ENCODE measurements at regions not wholly inside any gene's neighbourhood (a gene's known extent, or its start where the extent isn't known, plus 50 kb on each side); places are given as distances from the start of the nearest gene placed in this dataset.

DNA sequence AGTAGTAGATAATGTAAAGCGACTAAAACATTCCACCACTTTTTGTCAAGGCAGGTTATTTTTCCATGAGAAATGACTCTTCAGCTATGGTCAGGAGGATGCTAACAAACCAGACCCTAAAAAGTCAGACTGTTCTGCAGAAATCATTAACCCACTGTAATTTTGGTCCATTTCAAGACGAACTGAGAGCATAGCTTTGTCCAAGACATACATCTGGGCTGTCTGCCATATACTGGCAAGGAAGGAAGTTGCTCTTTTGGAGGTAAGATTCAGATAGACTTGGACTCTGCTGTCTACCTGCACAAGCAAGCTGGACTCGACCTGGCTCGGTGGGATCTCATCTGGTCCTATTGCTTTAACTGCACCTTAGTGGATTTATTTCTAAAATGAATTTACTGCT lies 207.8 kb downstream of the POSTN start:
- Histone ChIP-seq H3K4me2 (ENCODE audit: insufficient read depth, low read length) (no peak overlapping the region), H3K36me3 (ENCODE audit: control insufficient read depth, insufficient read depth, low read length) (no peaks in the 10 kb centered on the region), H3K4me1 (replicated peaks in 1 of 2; ENCODE audit: control insufficient read depth in 2 of 2, insufficient read depth in 2 of 2, low read length in 2 of 2) (no peaks in the 10 kb centered on the region), H3K27me3 (ENCODE audit: control insufficient read depth in 2 of 2, insufficient read depth in 2 of 2, low read length in 2 of 2) (no peaks in the 10 kb centered on the region), H4K20me1 (replicated peaks; ENCODE audit: control insufficient read depth, insufficient read depth, low read length) (no peaks in the 10 kb centered on the region), H2AFZ (ENCODE audit: low read depth, low read length) (no peak overlapping the region), H3K79me2 (ENCODE audit: control insufficient read depth, insufficient read depth, low read length) (no peaks in the 10 kb centered on the region), H3K9me1 (ENCODE audit: control insufficient read depth, insufficient read depth, low read length) (no peaks in the 10 kb centered on the region), H3K9me3 (replicated peaks; ENCODE audit: control insufficient read depth, insufficient read depth, low read depth, low read length) (no peaks in the 10 kb centered on the region), H3K9ac (ENCODE audit: insufficient read depth in 1 of 2, low read depth in 2 of 2, low read length in 2 of 2) (no peak overlapping the region), H3K27ac (ENCODE audit: extremely low read depth, low read depth, low read length) (no peak overlapping the region), H3K4me3 (no peak overlapping the region)
- no peak for FAIRE-seq
- DNase-seq (ENCODE audit: extremely low read depth in 1 of 4, low spot score in 3 of 4), result no peak
- ATAC-seq, result no peak
- no TSS peak for BruUV-seq (replicated peaks)
- CTCF ChIA-PET (ENCODE audit: low intra/inter-chr PET ratio), result no interaction called here
- 2% methylated on average over 4 of the region's 4 CpGs for WGBS (ENCODE audit: insufficient coverage, low coverage, missing lambda C conversion rate)
- intact Hi-C loops (cut with micrococcal nuclease) (no loop called here), in situ Hi-C loops (cut with MboI) (no loop called here)
- POLR2A ChIA-PET, result no interaction called here
- TF ChIP-seq RBBP5 (IDR thresholded peaks at IDR 0.05; ENCODE audit: borderline replicate concordance, insufficient read depth, low read length, poor library complexity, severe bottlenecking) (no peak), CEBPB (tag; IDR thresholded peaks at IDR 0.05) (no peak), ZFPM2 (CRISPR knock-in tag; IDR thresholded peaks at IDR 0.05) (no peak), CEBPZ (IDR thresholded peaks at IDR 0.05; ENCODE audit: borderline replicate concordance, low read depth, low read length) (no peak), TAL1 (IDR thresholded peaks at IDR 0.05) (no peak)
- TF ChIP-seq, protein P1, sequence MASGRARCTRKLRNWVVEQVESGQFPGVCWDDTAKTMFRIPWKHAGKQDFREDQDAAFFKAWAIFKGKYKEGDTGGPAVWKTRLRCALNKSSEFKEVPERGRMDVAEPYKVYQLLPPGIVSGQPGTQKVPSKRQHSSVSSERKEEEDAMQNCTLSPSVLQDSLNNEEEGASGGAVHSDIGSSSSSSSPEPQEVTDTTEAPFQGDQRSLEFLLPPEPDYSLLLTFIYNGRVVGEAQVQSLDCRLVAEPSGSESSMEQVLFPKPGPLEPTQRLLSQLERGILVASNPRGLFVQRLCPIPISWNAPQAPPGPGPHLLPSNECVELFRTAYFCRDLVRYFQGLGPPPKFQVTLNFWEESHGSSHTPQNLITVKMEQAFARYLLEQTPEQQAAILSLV (tag; IDR thresholded peaks at IDR 0.05), result no peak
- TF ChIP-seq, protein P2, sequence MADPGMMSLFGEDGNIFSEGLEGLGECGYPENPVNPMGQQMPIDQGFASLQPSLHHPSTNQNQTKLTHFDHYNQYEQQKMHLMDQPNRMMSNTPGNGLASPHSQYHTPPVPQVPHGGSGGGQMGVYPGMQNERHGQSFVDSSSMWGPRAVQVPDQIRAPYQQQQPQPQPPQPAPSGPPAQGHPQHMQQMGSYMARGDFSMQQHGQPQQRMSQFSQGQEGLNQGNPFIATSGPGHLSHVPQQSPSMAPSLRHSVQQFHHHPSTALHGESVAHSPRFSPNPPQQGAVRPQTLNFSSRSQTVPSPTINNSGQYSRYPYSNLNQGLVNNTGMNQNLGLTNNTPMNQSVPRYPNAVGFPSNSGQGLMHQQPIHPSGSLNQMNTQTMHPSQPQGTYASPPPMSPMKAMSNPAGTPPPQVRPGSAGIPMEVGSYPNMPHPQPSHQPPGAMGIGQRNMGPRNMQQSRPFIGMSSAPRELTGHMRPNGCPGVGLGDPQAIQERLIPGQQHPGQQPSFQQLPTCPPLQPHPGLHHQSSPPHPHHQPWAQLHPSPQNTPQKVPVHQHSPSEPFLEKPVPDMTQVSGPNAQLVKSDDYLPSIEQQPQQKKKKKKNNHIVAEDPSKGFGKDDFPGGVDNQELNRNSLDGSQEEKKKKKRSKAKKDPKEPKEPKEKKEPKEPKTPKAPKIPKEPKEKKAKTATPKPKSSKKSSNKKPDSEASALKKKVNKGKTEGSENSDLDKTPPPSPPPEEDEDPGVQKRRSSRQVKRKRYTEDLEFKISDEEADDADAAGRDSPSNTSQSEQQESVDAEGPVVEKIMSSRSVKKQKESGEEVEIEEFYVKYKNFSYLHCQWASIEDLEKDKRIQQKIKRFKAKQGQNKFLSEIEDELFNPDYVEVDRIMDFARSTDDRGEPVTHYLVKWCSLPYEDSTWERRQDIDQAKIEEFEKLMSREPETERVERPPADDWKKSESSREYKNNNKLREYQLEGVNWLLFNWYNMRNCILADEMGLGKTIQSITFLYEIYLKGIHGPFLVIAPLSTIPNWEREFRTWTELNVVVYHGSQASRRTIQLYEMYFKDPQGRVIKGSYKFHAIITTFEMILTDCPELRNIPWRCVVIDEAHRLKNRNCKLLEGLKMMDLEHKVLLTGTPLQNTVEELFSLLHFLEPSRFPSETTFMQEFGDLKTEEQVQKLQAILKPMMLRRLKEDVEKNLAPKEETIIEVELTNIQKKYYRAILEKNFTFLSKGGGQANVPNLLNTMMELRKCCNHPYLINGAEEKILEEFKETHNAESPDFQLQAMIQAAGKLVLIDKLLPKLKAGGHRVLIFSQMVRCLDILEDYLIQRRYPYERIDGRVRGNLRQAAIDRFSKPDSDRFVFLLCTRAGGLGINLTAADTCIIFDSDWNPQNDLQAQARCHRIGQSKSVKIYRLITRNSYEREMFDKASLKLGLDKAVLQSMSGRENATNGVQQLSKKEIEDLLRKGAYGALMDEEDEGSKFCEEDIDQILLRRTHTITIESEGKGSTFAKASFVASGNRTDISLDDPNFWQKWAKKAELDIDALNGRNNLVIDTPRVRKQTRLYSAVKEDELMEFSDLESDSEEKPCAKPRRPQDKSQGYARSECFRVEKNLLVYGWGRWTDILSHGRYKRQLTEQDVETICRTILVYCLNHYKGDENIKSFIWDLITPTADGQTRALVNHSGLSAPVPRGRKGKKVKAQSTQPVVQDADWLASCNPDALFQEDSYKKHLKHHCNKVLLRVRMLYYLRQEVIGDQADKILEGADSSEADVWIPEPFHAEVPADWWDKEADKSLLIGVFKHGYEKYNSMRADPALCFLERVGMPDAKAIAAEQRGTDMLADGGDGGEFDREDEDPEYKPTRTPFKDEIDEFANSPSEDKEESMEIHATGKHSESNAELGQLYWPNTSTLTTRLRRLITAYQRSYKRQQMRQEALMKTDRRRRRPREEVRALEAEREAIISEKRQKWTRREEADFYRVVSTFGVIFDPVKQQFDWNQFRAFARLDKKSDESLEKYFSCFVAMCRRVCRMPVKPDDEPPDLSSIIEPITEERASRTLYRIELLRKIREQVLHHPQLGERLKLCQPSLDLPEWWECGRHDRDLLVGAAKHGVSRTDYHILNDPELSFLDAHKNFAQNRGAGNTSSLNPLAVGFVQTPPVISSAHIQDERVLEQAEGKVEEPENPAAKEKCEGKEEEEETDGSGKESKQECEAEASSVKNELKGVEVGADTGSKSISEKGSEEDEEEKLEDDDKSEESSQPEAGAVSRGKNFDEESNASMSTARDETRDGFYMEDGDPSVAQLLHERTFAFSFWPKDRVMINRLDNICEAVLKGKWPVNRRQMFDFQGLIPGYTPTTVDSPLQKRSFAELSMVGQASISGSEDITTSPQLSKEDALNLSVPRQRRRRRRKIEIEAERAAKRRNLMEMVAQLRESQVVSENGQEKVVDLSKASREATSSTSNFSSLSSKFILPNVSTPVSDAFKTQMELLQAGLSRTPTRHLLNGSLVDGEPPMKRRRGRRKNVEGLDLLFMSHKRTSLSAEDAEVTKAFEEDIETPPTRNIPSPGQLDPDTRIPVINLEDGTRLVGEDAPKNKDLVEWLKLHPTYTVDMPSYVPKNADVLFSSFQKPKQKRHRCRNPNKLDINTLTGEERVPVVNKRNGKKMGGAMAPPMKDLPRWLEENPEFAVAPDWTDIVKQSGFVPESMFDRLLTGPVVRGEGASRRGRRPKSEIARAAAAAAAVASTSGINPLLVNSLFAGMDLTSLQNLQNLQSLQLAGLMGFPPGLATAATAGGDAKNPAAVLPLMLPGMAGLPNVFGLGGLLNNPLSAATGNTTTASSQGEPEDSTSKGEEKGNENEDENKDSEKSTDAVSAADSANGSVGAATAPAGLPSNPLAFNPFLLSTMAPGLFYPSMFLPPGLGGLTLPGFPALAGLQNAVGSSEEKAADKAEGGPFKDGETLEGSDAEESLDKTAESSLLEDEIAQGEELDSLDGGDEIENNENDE (IDR thresholded peaks at IDR 0.05; ENCODE audit: low read depth, low read length), result no peak
